ENCODE measurements at regions not wholly inside any gene's neighbourhood (a gene's known extent, or its start where the extent isn't known, plus 50 kb on each side); places are given as distances from the start of the nearest gene placed in this dataset.

DNA sequence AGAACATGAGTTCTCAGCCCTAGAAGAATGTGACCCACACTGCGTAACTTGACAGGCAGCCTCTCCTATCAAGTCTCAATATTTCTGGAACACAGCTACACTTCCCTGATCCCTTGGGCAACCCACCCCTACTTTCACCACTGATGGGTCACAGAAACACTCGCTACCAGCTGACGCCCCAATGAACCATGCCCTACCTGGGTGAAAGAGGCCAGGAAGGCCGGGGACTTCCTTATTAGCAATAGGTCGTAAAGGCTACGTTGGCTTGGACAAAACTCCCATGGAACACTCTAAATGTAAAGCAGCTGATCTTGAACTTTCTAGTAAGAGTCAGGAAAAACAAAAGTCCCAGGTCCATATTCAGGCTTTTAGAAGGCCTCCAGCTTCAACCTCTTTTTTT, 202.3 kb upstream of the KCTD7 start:
- Histone ChIP-seq H3K4me3 (ENCODE audit: low read depth in 1 of 2, low read length in 2 of 2) (no peak overlapping the region), H3K4me1 (ENCODE audit: insufficient read depth, low read length) (no peaks in the 10 kb centered on the region), H3K9me3 (ENCODE audit: insufficient read depth, low read length, severe bottlenecking) (no peaks in the 10 kb centered on the region), H3K27ac (ENCODE audit: low read length) (no peak overlapping the region), H4K20me1 (ENCODE audit: insufficient read depth, low read length) (no peaks in the 10 kb centered on the region), H3K79me2 (ENCODE audit: insufficient read depth, low read length) (no peaks in the 10 kb centered on the region), H3K27me3 (ENCODE audit: insufficient read depth, low read length, poor library complexity) (no peaks in the 10 kb centered on the region), H3K9ac (ENCODE audit: low read depth, low read length) (no peak overlapping the region), H3K4me2 (ENCODE audit: insufficient read depth, low read length) (no peak overlapping the region), H2AFZ (ENCODE audit: low read depth, low read length) (no peak overlapping the region), H3K36me3 (ENCODE audit: insufficient read depth, low read length) (0 out of 2 replicates have a peak, but pooled peaks cover 2% of the 10 kb centered on the region)
- ATAC-seq (ENCODE audit: insufficient read depth, low read depth) (no peak), DNase-seq (no peak)
- TF ChIP-seq, protein P1, sequence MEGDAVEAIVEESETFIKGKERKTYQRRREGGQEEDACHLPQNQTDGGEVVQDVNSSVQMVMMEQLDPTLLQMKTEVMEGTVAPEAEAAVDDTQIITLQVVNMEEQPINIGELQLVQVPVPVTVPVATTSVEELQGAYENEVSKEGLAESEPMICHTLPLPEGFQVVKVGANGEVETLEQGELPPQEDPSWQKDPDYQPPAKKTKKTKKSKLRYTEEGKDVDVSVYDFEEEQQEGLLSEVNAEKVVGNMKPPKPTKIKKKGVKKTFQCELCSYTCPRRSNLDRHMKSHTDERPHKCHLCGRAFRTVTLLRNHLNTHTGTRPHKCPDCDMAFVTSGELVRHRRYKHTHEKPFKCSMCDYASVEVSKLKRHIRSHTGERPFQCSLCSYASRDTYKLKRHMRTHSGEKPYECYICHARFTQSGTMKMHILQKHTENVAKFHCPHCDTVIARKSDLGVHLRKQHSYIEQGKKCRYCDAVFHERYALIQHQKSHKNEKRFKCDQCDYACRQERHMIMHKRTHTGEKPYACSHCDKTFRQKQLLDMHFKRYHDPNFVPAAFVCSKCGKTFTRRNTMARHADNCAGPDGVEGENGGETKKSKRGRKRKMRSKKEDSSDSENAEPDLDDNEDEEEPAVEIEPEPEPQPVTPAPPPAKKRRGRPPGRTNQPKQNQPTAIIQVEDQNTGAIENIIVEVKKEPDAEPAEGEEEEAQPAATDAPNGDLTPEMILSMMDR (IDR thresholded peaks at IDR 0.05; ENCODE audit: borderline replicate concordance, extremely low read depth, low read length, poor library complexity, severe bottlenecking): no peak
- no peak for TF ChIP-seq EZH2 (IDR thresholded peaks at IDR 0.05; ENCODE audit: borderline replicate concordance, low read depth, low read length, severe bottlenecking)

DNA sequence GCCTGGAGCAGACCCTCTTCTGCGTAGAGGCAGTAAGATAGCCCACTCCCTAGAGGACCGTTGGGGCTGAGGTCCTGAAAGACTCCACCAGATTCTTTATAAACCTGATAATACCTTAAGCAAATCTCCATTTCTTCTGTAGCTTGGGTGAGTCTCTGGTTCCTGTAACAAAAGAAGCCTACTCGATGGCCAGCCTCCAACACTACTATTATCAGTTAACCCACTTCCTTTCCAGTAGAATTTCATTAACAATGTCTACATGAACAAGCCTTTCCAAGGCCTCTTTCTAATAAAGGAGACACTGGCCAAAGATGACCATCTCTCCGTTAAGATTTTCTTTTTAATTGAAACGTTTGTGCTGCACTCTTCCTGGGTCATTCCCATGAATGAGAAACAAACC, 201.7 kb upstream of the KCTD7 start:
- H3K4me2 ChIP-seq (ENCODE audit: insufficient read depth, low read length): no peak overlapping the region
- 0 out of 2 replicates have a peak, but pooled peaks cover 2% of the 10 kb centered on the region for H3K36me3 ChIP-seq (ENCODE audit: insufficient read depth, low read length)
- H3K9ac ChIP-seq (ENCODE audit: low read depth, low read length): no peak overlapping the region
- H4K20me1 ChIP-seq (ENCODE audit: insufficient read depth, low read length): no peaks in the 10 kb centered on the region
- no peaks in the 10 kb centered on the region for H3K4me1 ChIP-seq (ENCODE audit: insufficient read depth, low read length)
- TF ChIP-seq, protein P1 (IDR thresholded peaks at IDR 0.05; ENCODE audit: borderline replicate concordance, extremely low read depth, low read length, poor library complexity, severe bottlenecking): no peak
- no peak for TF ChIP-seq EZH2 (IDR thresholded peaks at IDR 0.05; ENCODE audit: borderline replicate concordance, low read depth, low read length, severe bottlenecking)
- DNase-seq (no peak), ATAC-seq (ENCODE audit: insufficient read depth, low read depth) (no peak)
- no peak overlapping the region for H3K4me3 ChIP-seq (ENCODE audit: low read depth in 1 of 2, low read length in 2 of 2)
- H3K79me2 ChIP-seq (ENCODE audit: insufficient read depth, low read length): no peaks in the 10 kb centered on the region
- no peak overlapping the region for H2AFZ ChIP-seq (ENCODE audit: low read depth, low read length)
- no peak overlapping the region for H3K27ac ChIP-seq (ENCODE audit: low read length)
- no peaks in the 10 kb centered on the region for H3K9me3 ChIP-seq (ENCODE audit: insufficient read depth, low read length, severe bottlenecking)
- no peaks in the 10 kb centered on the region for H3K27me3 ChIP-seq (ENCODE audit: insufficient read depth, low read length, poor library complexity)

DNA sequence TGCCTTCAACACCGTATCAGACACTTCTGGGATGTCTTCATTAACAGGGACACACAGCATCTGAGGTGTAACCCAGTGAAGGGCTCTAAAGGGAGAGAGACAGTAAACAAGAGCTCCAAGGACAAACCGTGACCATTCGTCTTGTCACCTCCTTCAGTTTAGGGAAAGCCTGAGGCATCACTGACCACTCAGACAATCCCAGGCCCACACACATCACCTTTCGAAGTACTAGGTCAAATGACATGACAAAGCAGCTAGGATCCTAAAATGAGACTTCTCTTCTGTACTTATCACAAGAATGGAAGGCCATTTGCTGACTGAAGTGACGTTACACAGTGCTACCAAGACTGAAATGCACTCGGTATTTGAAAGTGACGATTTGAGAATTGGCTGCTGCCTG, 200.7 kb upstream of the KCTD7 start:
- DNase-seq: no peak
- Histone ChIP-seq H3K4me1 (ENCODE audit: insufficient read depth, low read length) (no peaks in the 10 kb centered on the region), H3K9ac (ENCODE audit: low read depth, low read length) (no peak overlapping the region), H4K20me1 (ENCODE audit: insufficient read depth, low read length) (no peaks in the 10 kb centered on the region), H3K4me3 (ENCODE audit: low read depth in 1 of 2, low read length in 2 of 2) (no peak overlapping the region), H3K36me3 (ENCODE audit: insufficient read depth, low read length) (0 out of 2 replicates have a peak, but pooled peaks cover 2% of the 10 kb centered on the region), H3K27me3 (ENCODE audit: insufficient read depth, low read length, poor library complexity) (no peaks in the 10 kb centered on the region), H2AFZ (ENCODE audit: low read depth, low read length) (no peak overlapping the region), H3K9me3 (ENCODE audit: insufficient read depth, low read length, severe bottlenecking) (no peaks in the 10 kb centered on the region), H3K27ac (ENCODE audit: low read length) (no peak overlapping the region), H3K79me2 (ENCODE audit: insufficient read depth, low read length) (no peaks in the 10 kb centered on the region), H3K4me2 (ENCODE audit: insufficient read depth, low read length) (no peak overlapping the region)
- TF ChIP-seq, protein P1 (IDR thresholded peaks at IDR 0.05; ENCODE audit: borderline replicate concordance, extremely low read depth, low read length, poor library complexity, severe bottlenecking): no peak
- no peak for TF ChIP-seq EZH2 (IDR thresholded peaks at IDR 0.05; ENCODE audit: borderline replicate concordance, low read depth, low read length, severe bottlenecking)
- no peak for ATAC-seq (ENCODE audit: insufficient read depth, low read depth)

All from DND-41 (cell line).